ENCODE measurements at regions not wholly inside any gene's neighbourhood (a gene's known extent, or its start where the extent isn't known, plus 50 kb on each side); places are given as distances from the start of the nearest gene placed in this dataset.

- WGBS (ENCODE audit: insufficient coverage): 60% methylated on average over 5 of the region's 7 CpGs
- H3K27ac ChIP-seq (ENCODE audit: low read length): no peak overlapping the region
- no peaks in the 10 kb centered on the region for H3K36me3 ChIP-seq (ENCODE audit: control insufficient read depth, insufficient read depth, low read length)
- no peaks in the 10 kb centered on the region for H3K27me3 ChIP-seq (ENCODE audit: control insufficient read depth, insufficient read depth, low read length)
- DNase-seq: no peak
- peaks cover 7% of the 10 kb centered on the region for H3K4me1 ChIP-seq (ENCODE audit: control insufficient read depth, insufficient read depth, low read length)
- no peaks in the 10 kb centered on the region for H3K9me3 ChIP-seq (replicated peaks; ENCODE audit: control insufficient read depth, low read depth, low read length)
- no peak overlapping the region for H3K4me3 ChIP-seq (ENCODE audit: low read length)
Observed at GRCh38 chr13:22447132-22447886, 733.5 kb upstream of the SGCG start.

GRCh38 chr13:22449251-22449650, 731.5 kb upstream of the SGCG start:
- no peaks in the 10 kb centered on the region for H3K27me3 ChIP-seq (ENCODE audit: control insufficient read depth, insufficient read depth, low read length)
- peaks cover 2% of the 10 kb centered on the region for H3K9me3 ChIP-seq (replicated peaks; ENCODE audit: control insufficient read depth, low read depth, low read length)
- DNase-seq: no peak
- no peak overlapping the region for H3K27ac ChIP-seq (ENCODE audit: low read length)
- H3K4me3 ChIP-seq (ENCODE audit: low read length): no peak overlapping the region
- no CpG with 5 or more reads among the region's 5 CpGs for WGBS (ENCODE audit: insufficient coverage)
- no peaks in the 10 kb centered on the region for H3K36me3 ChIP-seq (ENCODE audit: control insufficient read depth, insufficient read depth, low read length)
- peaks cover 7% of the 10 kb centered on the region for H3K4me1 ChIP-seq (ENCODE audit: control insufficient read depth, insufficient read depth, low read length)

- peak; percentile 60 for DNase-seq
- H3K27ac ChIP-seq (ENCODE audit: low read length): no peak overlapping the region
Observed at GRCh38 chr13:22451327-22451741, 729.4 kb upstream of the SGCG start.

GRCh38 chr13:22454586-22454985, 726.2 kb upstream of the SGCG start:
- H3K27ac ChIP-seq (ENCODE audit: low read length): no peak overlapping the region
- WGBS (ENCODE audit: insufficient coverage): 50% methylated on average over 2 of the region's 3 CpGs
- H3K36me3 ChIP-seq (ENCODE audit: control insufficient read depth, insufficient read depth, low read length): no peaks in the 10 kb centered on the region
- H3K4me1 ChIP-seq (ENCODE audit: control insufficient read depth, insufficient read depth, low read length): peaks cover 7% of the 10 kb centered on the region
- H3K27me3 ChIP-seq (ENCODE audit: control insufficient read depth, insufficient read depth, low read length): no peaks in the 10 kb centered on the region
- no peak overlapping the region for H3K4me3 ChIP-seq (ENCODE audit: low read length)
- no peak for DNase-seq
- peaks cover 2% of the 10 kb centered on the region for H3K9me3 ChIP-seq (replicated peaks; ENCODE audit: control insufficient read depth, low read depth, low read length)

More at GRCh38 chr13:22451327-22451741, 729.4 kb upstream of the SGCG start:
- no peak overlapping the region for H3K4me3 ChIP-seq (ENCODE audit: low read length)
- no peaks in the 10 kb centered on the region for H3K27me3 ChIP-seq (ENCODE audit: control insufficient read depth, insufficient read depth, low read length)
- H3K36me3 ChIP-seq (ENCODE audit: control insufficient read depth, insufficient read depth, low read length): no peaks in the 10 kb centered on the region
- WGBS (ENCODE audit: insufficient coverage): 33% methylated on average over 2 of the region's 5 CpGs
- H3K4me1 ChIP-seq (ENCODE audit: control insufficient read depth, insufficient read depth, low read length): peaks cover 7% of the 10 kb centered on the region
- H3K9me3 ChIP-seq (replicated peaks; ENCODE audit: control insufficient read depth, low read depth, low read length): peaks cover 2% of the 10 kb centered on the region

GRCh38 chr13:22455036-22455435, 725.7 kb upstream of the SGCG start:
- no peak for DNase-seq
- peaks cover 2% of the 10 kb centered on the region for H3K9me3 ChIP-seq (replicated peaks; ENCODE audit: control insufficient read depth, low read depth, low read length)
- H3K36me3 ChIP-seq (ENCODE audit: control insufficient read depth, insufficient read depth, low read length): no peaks in the 10 kb centered on the region
- H3K27me3 ChIP-seq (ENCODE audit: control insufficient read depth, insufficient read depth, low read length): no peaks in the 10 kb centered on the region
- H3K4me3 ChIP-seq (ENCODE audit: low read length): no peak overlapping the region
- WGBS (ENCODE audit: insufficient coverage): no CpG with 5 or more reads among the region's 2 CpGs
- peaks cover 7% of the 10 kb centered on the region for H3K4me1 ChIP-seq (ENCODE audit: control insufficient read depth, insufficient read depth, low read length)
- no peak overlapping the region for H3K27ac ChIP-seq (ENCODE audit: low read length)

- WGBS (ENCODE audit: insufficient coverage): 29% methylated on average over 1 of the region's 10 CpGs
- Histone ChIP-seq H3K4me1 (ENCODE audit: control insufficient read depth, insufficient read depth, low read length) (no peaks in the 10 kb centered on the region), H3K27me3 (ENCODE audit: control insufficient read depth, insufficient read depth, low read length) (no peaks in the 10 kb centered on the region), H3K27ac (ENCODE audit: low read length) (no peak overlapping the region), H3K4me3 (ENCODE audit: low read length) (no peak overlapping the region), H3K9me3 (replicated peaks; ENCODE audit: control insufficient read depth, low read depth, low read length) (no peaks in the 10 kb centered on the region), H3K36me3 (ENCODE audit: control insufficient read depth, insufficient read depth, low read length) (no peaks in the 10 kb centered on the region)
- DNase-seq: peak; percentile 47
Observed at GRCh38 chr13:22461854-22462490, 718.8 kb upstream of the SGCG start.

- Histone ChIP-seq H3K27me3 (ENCODE audit: control insufficient read depth, insufficient read depth, low read length) (no peaks in the 10 kb centered on the region), H3K36me3 (ENCODE audit: control insufficient read depth, insufficient read depth, low read length) (no peaks in the 10 kb centered on the region), H3K4me1 (ENCODE audit: control insufficient read depth, insufficient read depth, low read length) (no peaks in the 10 kb centered on the region), H3K4me3 (ENCODE audit: low read length) (no peak overlapping the region), H3K9me3 (replicated peaks; ENCODE audit: control insufficient read depth, low read depth, low read length) (no peaks in the 10 kb centered on the region), H3K27ac (ENCODE audit: low read length) (no peak overlapping the region)
- 33% methylated on average over 1 of the region's 2 CpGs for WGBS (ENCODE audit: insufficient coverage)
- no peak for DNase-seq
Observed at GRCh38 chr13:22463089-22463488, 717.7 kb upstream of the SGCG start.

GRCh38 chr13:22468045-22468444, 712.7 kb upstream of the SGCG start:
- no peak overlapping the region for H3K27ac ChIP-seq (ENCODE audit: low read length)
- WGBS (ENCODE audit: insufficient coverage): no CpG with 5 or more reads among the region's 1 CpG
- H3K27me3 ChIP-seq (ENCODE audit: control insufficient read depth, insufficient read depth, low read length): no peaks in the 10 kb centered on the region
- no peaks in the 10 kb centered on the region for H3K9me3 ChIP-seq (replicated peaks; ENCODE audit: control insufficient read depth, low read depth, low read length)
- H3K4me1 ChIP-seq (ENCODE audit: control insufficient read depth, insufficient read depth, low read length): no peaks in the 10 kb centered on the region
- H3K4me3 ChIP-seq (ENCODE audit: low read length): no peak overlapping the region
- DNase-seq: no peak
- no peaks in the 10 kb centered on the region for H3K36me3 ChIP-seq (ENCODE audit: control insufficient read depth, insufficient read depth, low read length)

- WGBS (ENCODE audit: insufficient coverage): 60% methylated on average over 1 of the region's 4 CpGs
- Histone ChIP-seq H3K4me1 (ENCODE audit: control insufficient read depth, insufficient read depth, low read length) (no peaks in the 10 kb centered on the region), H3K4me3 (ENCODE audit: low read length) (no peak overlapping the region), H3K27ac (ENCODE audit: low read length) (no peak overlapping the region), H3K36me3 (ENCODE audit: control insufficient read depth, insufficient read depth, low read length) (no peaks in the 10 kb centered on the region), H3K27me3 (ENCODE audit: control insufficient read depth, insufficient read depth, low read length) (no peaks in the 10 kb centered on the region), H3K9me3 (replicated peaks; ENCODE audit: control insufficient read depth, low read depth, low read length) (no peaks in the 10 kb centered on the region)
- DNase-seq: no peak
Observed at GRCh38 chr13:22468824-22469223, 712.0 kb upstream of the SGCG start.

- Histone ChIP-seq H3K9me3 (replicated peaks; ENCODE audit: control insufficient read depth, low read depth, low read length) (no peaks in the 10 kb centered on the region), H3K4me1 (ENCODE audit: control insufficient read depth, insufficient read depth, low read length) (no peaks in the 10 kb centered on the region), H3K4me3 (ENCODE audit: low read length) (no peak overlapping the region), H3K27me3 (ENCODE audit: control insufficient read depth, insufficient read depth, low read length) (no peaks in the 10 kb centered on the region), H3K27ac (ENCODE audit: low read length) (no peak overlapping the region), H3K36me3 (ENCODE audit: control insufficient read depth, insufficient read depth, low read length) (no peaks in the 10 kb centered on the region)
- WGBS (ENCODE audit: insufficient coverage): no CpG with 5 or more reads among the region's 4 CpGs
- DNase-seq: no peak
Observed at GRCh38 chr13:22469452-22469851, 711.3 kb upstream of the SGCG start.

Measured in muscle of leg (tissue), 3 donors.